B cell (primary cell): ENCODE measurements at regions not wholly inside any gene's neighbourhood (a gene's known extent, or its start where the extent isn't known, plus 50 kb on each side); places are given as distances from the start of the nearest gene placed in this dataset.

ENCODE experiments used
- ATAC-seq: fragments of 200-7000 bp; cut with Tn5 transposase; one replicate; pipeline ENCODE4 v1.10.0; 2021; ENCODE audit warnings: low read depth, mild to moderate bottlenecking, moderate number of reproducible peaks, moderate library complexity
- CTCF ChIA-PET: fragments of 350-600 bp; sonication (Branson Sonifier 250); formaldehyde crosslinking; loops from one replicate; lab custom pipeline; 2021; ENCODE audit warnings: antibody characterized with exemption, inconsistent platforms; lab: Charles Lee
- POLR2A ChIA-PET: fragments of 350-600 bp; sonication (Branson Sonifier 250); formaldehyde crosslinking; loops from one replicate; lab custom pipeline; 2021; ENCODE audit warnings: antibody characterized with exemption; lab: Charles Lee
- DNase-seq: peaks from one replicate; pipeline ENCODE4 v3.0.0; 2013
- H2AFZ ChIP-seq: 2 replicates; pipeline ENCODE4 v1.6.1; 2012; ENCODE audit warnings: mild to moderate bottlenecking, low read depth, low read length; ENCODE audit not compliant: insufficient read depth, poor library complexity, severe bottlenecking
- H3K27ac ChIP-seq, 2 donors: 1 replicate in 1 of 2; 2 replicates in 1 of 2; pipeline ENCODE4 v1.5.1; 2012 to 2013; ENCODE audit warnings: low read length in 2 of 2, mild to moderate bottlenecking in 2 of 2, moderate library complexity in 1 of 2
- H3K27me3 ChIP-seq, 4 experiments: fragments of 200-600 bp in 1 of 4; sonication (generic) in 1 of 4; replicated peaks in 1 of 4; 1 replicate in 2 of 4; 2 replicates in 2 of 4; pipeline versions ENCODE4 v1.6.1 to v1.7.0; 2013 to 2016; ENCODE audit warnings: low read length in 3 of 4, mild to moderate bottlenecking in 2 of 4, mixed read lengths in 1 of 4, moderate library complexity in 1 of 4; ENCODE audit not compliant: insufficient read depth in 4 of 4, control insufficient read depth in 3 of 4; ENCODE audit errors: control extremely low read depth in 1 of 4
- H3K36me3 ChIP-seq, 2 experiments: replicated peaks in 1 of 2; 1 replicate in 1 of 2; 2 replicates in 1 of 2; pipeline versions ENCODE4 v1.6.1 to v1.7.1; 2013; ENCODE audit warnings: low read length in 1 of 2; ENCODE audit not compliant: insufficient read depth in 2 of 2, control insufficient read depth in 1 of 2; ENCODE audit errors: control extremely low read depth in 1 of 2, extremely low read depth in 1 of 2
- H3K4me1 ChIP-seq, 2 donors: fragments of 200-600 bp in 1 of 2; sonication (generic) in 1 of 2; 1 replicate in 1 of 2; 2 replicates in 1 of 2; pipeline versions ENCODE4 v1.5.1 to v1.6.1; 2013 to 2017; ENCODE audit warnings: low read length in 2 of 2; ENCODE audit not compliant: control insufficient read depth in 2 of 2, insufficient read depth in 2 of 2
- H3K4me2 ChIP-seq: replicated peaks from 2 replicates; pipeline ENCODE3; 2012; ENCODE audit warnings: mild to moderate bottlenecking, low read depth, low read length; ENCODE audit not compliant: poor library complexity, severe bottlenecking
- H3K4me3 ChIP-seq, 5 experiments: fragments of 200-600 bp in 1 of 5; sonication (generic) in 1 of 5; 1 replicate in 3 of 5; 2 replicates in 2 of 5; pipeline versions ENCODE4 v1.5.1 to v1.7.0; 2011 to 2016; ENCODE audit warnings: low read length in 4 of 5, mild to moderate bottlenecking in 4 of 5, low read depth in 2 of 5, control low read depth in 1 of 5, moderate library complexity in 1 of 5; ENCODE audit not compliant: insufficient read depth in 1 of 5; ENCODE audit errors: control extremely low read depth in 1 of 5, extremely low read depth in 1 of 5
- H3K79me2 ChIP-seq: fragments of 200-600 bp; sonication (generic); one replicate; pipeline ENCODE4 v1.6.0; 2016; ENCODE audit warnings: low read length; ENCODE audit not compliant: control insufficient read depth, insufficient read depth
- H3K9ac ChIP-seq: fragments of 200-600 bp; sonication (generic); 2 replicates; pipeline ENCODE4 v1.6.1; 2017; ENCODE audit warnings: mild to moderate bottlenecking, low read length, moderate library complexity
- H3K9me3 ChIP-seq, 3 donors: one replicate each; pipeline versions ENCODE4 v1.6.1 to v1.7.1; 2013; ENCODE audit warnings: low read length in 2 of 3; ENCODE audit not compliant: control insufficient read depth in 2 of 3, insufficient read depth in 1 of 3; ENCODE audit errors: control extremely low read depth in 1 of 3
- H4K20me1 ChIP-seq: 2 replicates; pipeline ENCODE4 v1.6.0; 2012; ENCODE audit warnings: mild to moderate bottlenecking, low read length; ENCODE audit not compliant: insufficient read depth, control insufficient read depth, poor library complexity, severe bottlenecking
- H3K27ac Mint-ChIP-seq: one replicate; pipeline ENCODE4 v1.8.0; 2021; ENCODE audit warnings: mixed read lengths
- H3K27me3 Mint-ChIP-seq: one replicate; pipeline ENCODE4 v1.8.0; 2021; ENCODE audit warnings: mixed read lengths
- H3K4me1 Mint-ChIP-seq: one replicate; pipeline ENCODE4 v1.8.0; 2021; ENCODE audit warnings: mixed read lengths
- H3K4me3 Mint-ChIP-seq: one replicate; pipeline ENCODE4 v1.8.0; 2021; ENCODE audit warnings: mixed read lengths
- H3K9me3 Mint-ChIP-seq: one replicate; pipeline ENCODE4 v1.8.0; 2022; ENCODE audit warnings: mixed read lengths; ENCODE audit not compliant: insufficient read depth
- EZH2 ChIP-seq: IDR thresholded peaks from 2 replicates; pipeline ENCODE4 v1.6.1; 2012; ENCODE audit warnings: borderline replicate concordance, low read depth, mild to moderate bottlenecking, moderate library complexity, low read length; ENCODE audit not compliant: insufficient read depth, poor library complexity, severe bottlenecking
- WGBS: methylation state at CpG from one replicate; pipeline ENCODE4 v1.1.5; 2013; ENCODE audit warnings: missing lambda C conversion rate; ENCODE audit not compliant: insufficient coverage; 5-methylcytosine and 5-hydroxymethylcytosine counted together
- intact Hi-C: fragments of 100-400 bp; cut with micrococcal nuclease; formaldehyde crosslinking; loops from one replicate; pipeline ENCODE4 v1.10.0; 2022
- TF ChIP-seq, protein P1 (sequence below): fragments of 200-600 bp; IDR thresholded peaks from one replicate; pipeline ENCODE4 v1.8.0; 2022; ENCODE audit warnings: antibody characterized with exemption, mild to moderate bottlenecking

GRCh38 chr11:43067681-43068080, 244.1 kb upstream of the API5 start:
- no peak overlapping the region for H3K9ac ChIP-seq
- H3K9me3 ChIP-seq, result peaks cover 0 to 4% (median 3%) of the 10 kb centered on the region in 3 donors
- H4K20me1 ChIP-seq, result no peaks in the 10 kb centered on the region
- H3K4me3 Mint-ChIP-seq, result no peak overlapping the region
- ChIA-PET CTCF (interaction anchor here (0.6 kb wide), 1 partner anchor 1909 kb away, joined by 3 read pairs; no protein-coding TSS in a partner anchor), POLR2A (no interaction called here)
- H3K79me2 ChIP-seq, result no peaks in the 10 kb centered on the region
- intact Hi-C loops, result no loop called here
- H3K27ac ChIP-seq, result no peak overlapping the region
- peaks cover 0 to 4% (median 0%) of the 10 kb centered on the region in 4 experiments for H3K27me3 ChIP-seq
- H3K4me1 ChIP-seq, result no peaks in the 10 kb centered on the region
- no peak overlapping the region for H3K4me3 ChIP-seq
- no peaks in the 10 kb centered on the region for H3K36me3 ChIP-seq
- DNase-seq, result no peak
- H3K4me1 Mint-ChIP-seq, result no peaks in the 10 kb centered on the region
- no peak for ATAC-seq
- peaks cover 3% of the 10 kb centered on the region for H3K9me3 Mint-ChIP-seq
- no peak for TF ChIP-seq EZH2
- TF ChIP-seq, protein P1, sequence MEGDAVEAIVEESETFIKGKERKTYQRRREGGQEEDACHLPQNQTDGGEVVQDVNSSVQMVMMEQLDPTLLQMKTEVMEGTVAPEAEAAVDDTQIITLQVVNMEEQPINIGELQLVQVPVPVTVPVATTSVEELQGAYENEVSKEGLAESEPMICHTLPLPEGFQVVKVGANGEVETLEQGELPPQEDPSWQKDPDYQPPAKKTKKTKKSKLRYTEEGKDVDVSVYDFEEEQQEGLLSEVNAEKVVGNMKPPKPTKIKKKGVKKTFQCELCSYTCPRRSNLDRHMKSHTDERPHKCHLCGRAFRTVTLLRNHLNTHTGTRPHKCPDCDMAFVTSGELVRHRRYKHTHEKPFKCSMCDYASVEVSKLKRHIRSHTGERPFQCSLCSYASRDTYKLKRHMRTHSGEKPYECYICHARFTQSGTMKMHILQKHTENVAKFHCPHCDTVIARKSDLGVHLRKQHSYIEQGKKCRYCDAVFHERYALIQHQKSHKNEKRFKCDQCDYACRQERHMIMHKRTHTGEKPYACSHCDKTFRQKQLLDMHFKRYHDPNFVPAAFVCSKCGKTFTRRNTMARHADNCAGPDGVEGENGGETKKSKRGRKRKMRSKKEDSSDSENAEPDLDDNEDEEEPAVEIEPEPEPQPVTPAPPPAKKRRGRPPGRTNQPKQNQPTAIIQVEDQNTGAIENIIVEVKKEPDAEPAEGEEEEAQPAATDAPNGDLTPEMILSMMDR, result no peak
- no peak overlapping the region for H3K27ac Mint-ChIP-seq
- no peak overlapping the region for H3K4me2 ChIP-seq
- WGBS, result no CpG with 5 or more reads among the region's 1 CpG
- H3K27me3 Mint-ChIP-seq, result peaks cover 4% of the 10 kb centered on the region
- H2AFZ ChIP-seq, result no peak overlapping the region

- Histone ChIP-seq H3K9ac (no peak overlapping the region), H3K27ac (no peak overlapping the region), H3K4me3 (no peak overlapping the region), H3K79me2 (no peaks in the 10 kb centered on the region), H3K27me3 (peaks cover 0 to 4% (median 0%) of the 10 kb centered on the region in 4 experiments), H4K20me1 (no peaks in the 10 kb centered on the region), H3K9me3 (peaks cover 0 to 4% (median 0%) of the 10 kb centered on the region in 3 donors), H3K36me3 (no peaks in the 10 kb centered on the region), H2AFZ (no peak overlapping the region), H3K4me2 (no peak overlapping the region), H3K4me1 (no peaks in the 10 kb centered on the region)
- CTCF ChIA-PET, result no interaction called here
- H3K4me1 Mint-ChIP-seq, result no peaks in the 10 kb centered on the region
- H3K27me3 Mint-ChIP-seq, result peaks cover 4% of the 10 kb centered on the region
- H3K27ac Mint-ChIP-seq, result no peak overlapping the region
- TF ChIP-seq, protein P1, result no peak
- no peak for TF ChIP-seq EZH2
- no peaks in the 10 kb centered on the region for H3K9me3 Mint-ChIP-seq
- POLR2A ChIA-PET, result no interaction called here
- ATAC-seq, result no peak
- intact Hi-C loops, result no loop called here
- no peak overlapping the region for H3K4me3 Mint-ChIP-seq
- 100% methylated on average over 1 of the region's 1 CpG for WGBS
- no peak for DNase-seq
Observed at GRCh38 chr11:43071338-43071737, 240.5 kb upstream of the API5 start.
